ENCODE measurements at regions not wholly inside any gene's neighbourhood (a gene's known extent, or its start where the extent isn't known, plus 50 kb on each side); places are given as distances from the start of the nearest gene placed in this dataset.
"Not testable (repeated sequence)": the region's sequence is repeated elsewhere in the genome, so short reads cannot be mapped to it uniquely, and the experiment has no call there.

DNA sequence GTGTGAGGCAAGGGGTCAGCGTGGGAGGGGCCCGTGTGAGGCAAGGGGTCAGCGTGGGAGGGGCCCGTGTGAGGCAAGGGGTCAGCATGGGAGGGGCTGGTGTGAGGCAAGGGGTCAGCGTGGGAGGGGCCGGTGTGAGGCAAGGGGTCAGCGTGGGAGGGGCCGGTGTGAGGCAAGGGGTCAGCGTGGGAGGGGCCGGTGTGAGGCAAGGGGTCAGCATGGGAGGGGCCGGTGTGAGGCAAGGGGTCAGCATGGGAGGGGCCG, 119.2 kb downstream of the SEPTIN14 start:
- H3K27me3 Mint-ChIP-seq; ATAC-seq (replicated peaks; ENCODE audit: extremely low read depth, poor library complexity, severe bottlenecking); H3K4me3 Mint-ChIP-seq; H3K36me3 Mint-ChIP-seq (ENCODE audit: insufficient read depth); DNase-seq (ENCODE audit: low spot score in 2 of 2); H3K4me1 Mint-ChIP-seq; H3K9me3 Mint-ChIP-seq; H3K27ac Mint-ChIP-seq (ENCODE audit: low read depth): not testable (repeated sequence)

DNA sequence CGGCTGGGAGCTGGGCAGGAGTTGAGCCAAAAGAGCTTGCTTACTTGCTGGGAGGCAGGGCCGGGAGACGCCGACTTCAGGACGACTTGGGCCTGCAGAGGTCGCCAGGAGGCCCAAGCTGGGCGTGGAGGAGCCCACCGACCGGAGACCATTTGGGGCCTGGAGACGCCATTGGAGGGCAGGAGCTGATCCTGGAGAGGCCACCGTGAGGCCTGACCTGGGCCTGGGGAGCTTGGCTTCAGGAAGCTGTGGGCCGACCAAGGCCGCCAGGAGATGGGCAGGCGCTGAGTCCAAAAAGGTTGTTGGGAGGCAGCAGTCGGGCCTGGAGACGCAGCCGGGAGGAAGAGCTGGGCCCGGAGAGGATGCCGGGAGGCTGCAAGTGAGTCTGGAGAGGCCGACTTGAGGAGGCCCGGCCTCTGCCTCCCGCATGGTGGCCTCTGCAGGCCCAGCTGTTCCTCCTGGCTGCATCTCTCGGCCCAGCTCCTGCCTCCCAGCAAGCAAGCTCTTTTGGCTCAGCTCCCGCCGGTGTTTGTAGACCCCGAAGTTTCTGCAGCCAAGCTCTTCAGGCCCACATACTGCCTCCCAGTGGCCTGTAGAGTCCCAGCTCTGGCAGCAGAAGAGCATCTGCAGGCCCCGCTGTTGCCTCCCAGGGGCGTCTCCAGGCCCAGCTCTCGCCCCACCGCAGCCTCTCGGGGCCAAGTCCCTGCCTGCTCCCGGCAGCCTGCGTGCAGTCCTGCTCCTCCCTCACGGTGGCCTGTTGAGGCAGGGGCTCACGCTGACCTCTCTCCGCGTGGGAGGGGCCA, 119.7 kb downstream of the SEPTIN14 start:
- H3K4me1 Mint-ChIP-seq; H3K27ac Mint-ChIP-seq (ENCODE audit: low read depth); H3K27me3 Mint-ChIP-seq; ATAC-seq (replicated peaks; ENCODE audit: extremely low read depth, poor library complexity, severe bottlenecking); DNase-seq (ENCODE audit: low spot score in 2 of 2); H3K9me3 Mint-ChIP-seq; H3K36me3 Mint-ChIP-seq (ENCODE audit: insufficient read depth); H3K4me3 Mint-ChIP-seq: not testable (repeated sequence)

DNA sequence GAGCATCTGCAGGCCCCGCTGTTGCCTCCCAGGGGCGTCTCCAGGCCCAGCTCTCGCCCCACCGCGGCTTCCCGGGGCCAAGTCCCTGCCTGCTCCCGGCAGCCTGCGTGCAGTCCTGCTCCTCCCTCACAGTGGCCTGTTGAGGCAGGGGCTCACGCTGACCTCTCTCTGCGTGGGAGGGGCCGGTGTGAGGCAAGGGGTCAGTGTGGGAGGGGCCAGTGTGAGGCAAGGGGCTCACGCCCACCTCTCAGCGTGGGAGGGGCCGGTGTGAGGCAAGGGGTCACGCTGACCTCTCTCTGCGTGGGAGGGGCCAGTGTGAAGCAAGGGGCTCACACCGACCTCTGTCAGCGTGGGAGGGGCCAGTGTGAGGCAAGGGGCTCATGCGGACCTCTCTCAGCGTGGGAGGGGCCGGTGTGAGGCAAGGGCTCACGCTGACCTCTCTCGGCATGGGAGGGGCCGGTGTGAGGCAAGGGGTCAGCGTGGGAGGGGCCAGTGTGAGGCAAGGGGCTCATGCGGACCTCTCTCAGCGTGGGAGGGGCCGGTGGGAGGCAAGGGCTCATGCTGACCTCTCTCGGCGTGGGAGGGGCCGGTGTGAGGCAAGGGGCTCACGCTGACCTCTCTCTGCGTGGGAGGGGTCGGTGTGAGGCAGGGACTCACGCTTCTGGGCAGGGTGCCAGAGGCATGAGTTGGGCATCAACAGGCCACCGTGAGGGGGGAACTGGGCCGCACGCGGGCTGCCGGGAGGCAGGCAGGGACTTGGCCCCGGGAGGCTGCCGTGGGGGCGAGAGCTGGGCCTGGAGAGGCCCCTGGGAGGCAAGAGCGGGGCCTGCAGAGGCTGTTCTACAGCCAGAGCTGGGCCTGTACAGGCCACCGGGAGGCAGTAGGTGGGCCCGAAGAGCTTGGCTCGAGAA, 120.6 kb downstream of the SEPTIN14 start:
- not testable (repeated sequence) for H3K9me3 Mint-ChIP-seq; H3K4me1 Mint-ChIP-seq; H3K36me3 Mint-ChIP-seq (ENCODE audit: insufficient read depth); ATAC-seq (replicated peaks; ENCODE audit: extremely low read depth, poor library complexity, severe bottlenecking); DNase-seq (ENCODE audit: low spot score in 2 of 2); H3K4me3 Mint-ChIP-seq; H3K27me3 Mint-ChIP-seq; H3K27ac Mint-ChIP-seq (ENCODE audit: low read depth)

DNA sequence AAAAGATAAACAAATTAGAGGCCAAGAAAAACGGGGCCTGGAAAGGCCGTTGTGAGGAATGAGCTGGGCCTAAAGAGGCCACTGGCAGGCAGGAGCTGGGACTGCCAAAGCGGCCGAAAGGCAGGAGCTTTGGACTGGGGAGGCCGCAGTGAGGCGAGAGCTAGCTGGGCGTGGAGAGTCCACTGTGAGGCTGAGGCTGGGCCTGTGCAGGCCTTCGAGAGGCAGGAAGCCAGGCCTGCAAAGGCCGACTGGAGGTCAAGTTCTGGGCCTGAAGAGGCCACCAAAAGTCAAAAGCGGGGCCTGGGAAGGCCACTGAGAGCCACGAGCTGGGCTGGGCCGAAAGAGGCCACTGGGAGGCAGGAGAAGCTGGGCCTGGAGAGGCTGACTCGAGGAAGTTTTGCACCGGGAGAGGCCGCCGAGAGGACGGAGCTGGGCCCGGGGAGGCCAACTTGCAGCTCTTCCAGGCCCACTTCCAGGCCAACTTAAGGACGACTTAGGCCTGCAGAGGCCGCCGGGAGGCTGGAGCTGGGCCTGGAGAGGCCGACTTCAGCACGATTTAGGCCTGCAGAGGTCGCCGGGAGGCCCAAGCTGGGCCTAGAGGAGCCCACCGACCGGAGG, 121.8 kb downstream of the SEPTIN14 start:
- H3K9me3 Mint-ChIP-seq; DNase-seq (ENCODE audit: low spot score in 2 of 2); ATAC-seq (replicated peaks; ENCODE audit: extremely low read depth, poor library complexity, severe bottlenecking); H3K4me1 Mint-ChIP-seq; H3K36me3 Mint-ChIP-seq (ENCODE audit: insufficient read depth); H3K27me3 Mint-ChIP-seq; H3K4me3 Mint-ChIP-seq; H3K27ac Mint-ChIP-seq (ENCODE audit: low read depth): not testable (repeated sequence)

DNA sequence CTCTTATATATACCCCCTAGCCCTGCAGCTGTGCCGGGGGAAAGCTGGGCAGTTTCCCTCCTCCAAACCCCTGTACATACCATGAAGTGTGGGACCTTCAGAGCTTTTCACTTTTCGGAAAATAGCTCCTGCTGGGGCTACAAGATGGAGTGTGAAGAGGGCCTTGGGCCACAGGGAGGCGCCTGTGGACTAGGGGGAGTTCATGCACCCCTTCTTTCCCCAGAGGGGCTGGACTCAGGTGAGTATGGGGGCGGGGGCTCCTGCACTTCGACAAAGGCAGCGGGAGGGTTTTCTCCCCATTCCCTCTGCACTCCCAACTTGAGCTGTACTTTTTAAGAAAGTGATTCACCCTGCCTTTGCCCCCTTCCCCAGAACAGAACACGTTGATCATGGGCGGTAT, 122.5 kb downstream of the SEPTIN14 start:
- H3K4me3 Mint-ChIP-seq; H3K9me3 Mint-ChIP-seq; DNase-seq (ENCODE audit: low spot score in 2 of 2); H3K4me1 Mint-ChIP-seq; ATAC-seq (replicated peaks; ENCODE audit: extremely low read depth, poor library complexity, severe bottlenecking); H3K36me3 Mint-ChIP-seq (ENCODE audit: insufficient read depth); H3K27me3 Mint-ChIP-seq; H3K27ac Mint-ChIP-seq (ENCODE audit: low read depth): not testable (repeated sequence)

DNA sequence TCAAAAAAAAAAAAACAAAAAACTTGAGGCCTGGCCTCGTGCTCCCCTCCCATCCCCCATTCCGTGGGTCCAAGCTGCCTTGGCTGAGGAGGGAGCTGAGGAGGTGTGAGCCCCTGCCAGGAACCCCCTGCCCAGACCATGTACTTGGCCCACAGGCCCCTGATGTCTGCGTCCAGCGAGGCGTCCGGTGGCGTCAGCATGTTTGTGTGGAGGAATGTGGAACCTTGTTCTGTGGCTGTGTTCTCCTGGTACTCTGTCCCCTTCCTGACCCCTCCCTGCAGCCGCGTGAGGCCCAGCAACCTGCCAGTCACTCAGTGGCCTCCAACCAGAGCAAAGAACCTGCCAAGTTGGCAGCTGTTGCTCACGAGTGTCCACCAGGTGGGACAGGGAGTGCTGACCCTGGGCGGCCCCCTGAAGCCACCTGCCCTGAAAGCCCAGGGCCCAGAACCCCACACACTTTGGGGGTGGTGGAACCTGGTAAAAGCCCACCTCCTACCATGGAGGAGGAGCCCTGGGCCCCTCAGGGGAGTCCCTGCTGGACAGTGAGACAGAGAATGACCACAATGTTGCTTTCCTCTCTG, 125.8 kb downstream of the SEPTIN14 start:
- H3K9me3 Mint-ChIP-seq; ATAC-seq (replicated peaks; ENCODE audit: extremely low read depth, poor library complexity, severe bottlenecking); H3K4me1 Mint-ChIP-seq; H3K27me3 Mint-ChIP-seq; H3K36me3 Mint-ChIP-seq (ENCODE audit: insufficient read depth); DNase-seq (ENCODE audit: low spot score in 2 of 2); H3K4me3 Mint-ChIP-seq; H3K27ac Mint-ChIP-seq (ENCODE audit: low read depth): not testable (repeated sequence)

DNA sequence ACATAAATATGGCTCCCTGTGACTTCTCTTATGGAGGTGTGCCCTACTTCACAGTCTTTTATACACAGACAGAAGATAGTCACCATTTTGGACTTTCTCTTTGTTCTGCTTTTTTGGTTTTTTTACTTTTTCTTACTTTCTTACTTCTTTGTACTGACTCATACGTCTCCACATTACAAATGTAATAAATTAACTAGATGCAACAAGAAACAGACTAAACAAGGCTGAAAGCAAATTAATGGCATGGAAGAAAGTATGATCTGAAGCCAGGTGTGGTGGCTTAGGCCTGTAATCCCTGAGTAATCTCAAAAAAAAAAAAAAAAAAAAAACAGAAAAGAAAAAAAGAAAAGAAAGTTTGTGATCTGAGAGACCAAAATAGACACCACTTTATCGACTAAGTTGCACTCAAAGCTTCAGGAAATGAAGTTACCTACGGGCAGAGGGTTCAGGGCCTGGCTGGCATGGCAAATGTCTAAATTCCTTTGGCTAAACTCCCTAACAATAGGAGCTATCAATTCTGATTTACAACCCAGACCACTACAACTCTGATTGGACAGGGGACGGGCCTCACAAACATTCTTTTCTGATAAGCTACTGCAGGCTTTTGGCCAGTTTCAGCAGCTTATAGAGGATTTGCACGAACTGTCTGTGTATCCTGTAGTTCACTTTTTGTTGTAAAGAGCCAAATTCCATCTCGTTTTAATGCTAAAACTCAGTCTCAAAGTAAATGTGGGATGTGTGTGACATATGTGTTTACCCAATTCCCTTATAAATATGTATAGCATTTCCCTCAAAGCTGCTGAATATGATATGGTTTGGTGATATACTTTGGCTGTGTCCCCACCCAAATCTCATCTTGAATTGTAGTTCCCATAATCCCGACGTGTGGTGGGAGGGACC, 129.1 kb downstream of the SEPTIN14 start:
- DNase-seq (ENCODE audit: low spot score in 2 of 2), result no peak
- H3K36me3 Mint-ChIP-seq (ENCODE audit: insufficient read depth), result no peaks in the 10 kb centered on the region
- H3K4me3 Mint-ChIP-seq, result no peak overlapping the region

DNA sequence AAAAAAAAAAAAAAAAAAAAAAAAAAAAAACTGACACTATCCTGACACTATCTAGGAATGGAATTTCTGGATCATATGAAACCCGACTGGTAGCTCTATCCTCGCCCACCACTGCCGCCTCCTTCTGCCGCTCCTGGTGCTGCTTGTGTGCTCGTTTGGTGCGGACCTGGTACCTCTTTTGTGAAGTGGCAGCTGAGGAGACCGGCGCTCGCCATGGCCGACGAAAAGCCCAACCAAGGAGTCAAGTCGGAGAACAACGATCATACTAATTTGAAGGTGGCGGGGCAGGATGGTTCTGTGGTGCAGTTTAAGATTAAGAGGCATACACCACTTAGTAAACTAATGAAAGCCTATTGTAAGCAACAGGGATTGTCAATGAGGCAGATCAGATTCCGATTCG, 130.6 kb downstream of the SEPTIN14 start:
- DNase-seq (ENCODE audit: low spot score in 2 of 2), result no peak
- no peaks in the 10 kb centered on the region for H3K27me3 Mint-ChIP-seq
- no peaks in the 10 kb centered on the region for H3K4me1 Mint-ChIP-seq
- no peaks in the 10 kb centered on the region for H3K9me3 Mint-ChIP-seq
- ATAC-seq (replicated peaks; ENCODE audit: extremely low read depth, poor library complexity, severe bottlenecking), result no peak
- H3K4me3 Mint-ChIP-seq, result no peak overlapping the region
- H3K36me3 Mint-ChIP-seq (ENCODE audit: insufficient read depth), result no peaks in the 10 kb centered on the region
- no peak overlapping the region for H3K27ac Mint-ChIP-seq (ENCODE audit: low read depth)

More for the DNA sequence above, 129.1 kb downstream of the SEPTIN14 start:
- H3K4me1 Mint-ChIP-seq, result no peaks in the 10 kb centered on the region
- H3K27ac Mint-ChIP-seq (ENCODE audit: low read depth), result no peak overlapping the region
- H3K27me3 Mint-ChIP-seq, result no peaks in the 10 kb centered on the region
- no peak for ATAC-seq (replicated peaks; ENCODE audit: extremely low read depth, poor library complexity, severe bottlenecking)
- no peaks in the 10 kb centered on the region for H3K9me3 Mint-ChIP-seq

DNA sequence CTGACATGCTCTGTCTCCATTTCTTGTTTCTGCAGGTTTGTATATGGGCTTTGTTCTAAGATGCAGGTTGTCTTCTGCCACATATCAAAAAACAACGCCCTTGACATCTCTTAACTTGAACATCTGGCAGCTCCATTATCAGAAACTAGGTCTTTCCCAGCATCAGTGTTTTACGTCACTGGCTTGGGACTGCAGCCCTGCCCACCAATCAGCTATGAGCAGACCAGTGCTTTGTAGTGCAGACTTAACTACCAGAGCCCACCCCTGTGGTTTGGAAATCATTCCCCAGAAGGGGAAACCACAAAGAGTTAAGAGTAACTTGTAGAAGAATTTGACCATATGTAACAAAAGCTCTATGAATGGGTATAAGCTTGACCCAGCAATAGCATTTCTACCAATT, 132.4 kb downstream of the SEPTIN14 start:
- H3K27me3 Mint-ChIP-seq, result no peaks in the 10 kb centered on the region
- no peaks in the 10 kb centered on the region for H3K36me3 Mint-ChIP-seq (ENCODE audit: insufficient read depth)
- H3K9me3 Mint-ChIP-seq, result no peaks in the 10 kb centered on the region
- DNase-seq (ENCODE audit: low spot score in 2 of 2) (no peak), ATAC-seq (replicated peaks; ENCODE audit: extremely low read depth, poor library complexity, severe bottlenecking) (no peak)
- no peaks in the 10 kb centered on the region for H3K4me1 Mint-ChIP-seq
- no peak overlapping the region for H3K27ac Mint-ChIP-seq (ENCODE audit: low read depth)
- no peak overlapping the region for H3K4me3 Mint-ChIP-seq

DNA sequence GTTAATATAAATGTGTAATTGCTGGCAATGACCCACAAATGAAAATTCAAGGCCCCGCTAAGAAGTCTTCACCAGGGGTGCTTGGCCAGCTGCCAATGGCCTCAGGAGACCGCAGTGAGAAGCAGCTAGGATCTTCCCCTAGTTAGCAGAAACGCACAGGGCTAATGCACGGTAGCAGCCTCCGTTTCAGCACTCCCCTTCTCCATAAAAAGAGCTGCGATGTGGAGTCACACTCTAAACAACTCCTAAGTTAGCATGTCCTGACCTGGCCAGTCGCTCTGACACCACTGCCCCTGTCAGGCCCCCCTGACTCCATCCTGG, 139.0 kb downstream of the SEPTIN14 start:
- DNase-seq (ENCODE audit: low spot score in 2 of 2) (no peak), ATAC-seq (replicated peaks; ENCODE audit: extremely low read depth, poor library complexity, severe bottlenecking) (no peak)
- no peak overlapping the region for H3K27ac Mint-ChIP-seq (ENCODE audit: low read depth)
- H3K4me1 Mint-ChIP-seq, result no peaks in the 10 kb centered on the region
- H3K27me3 Mint-ChIP-seq, result no peaks in the 10 kb centered on the region
- H3K4me3 Mint-ChIP-seq, result no peak overlapping the region
- H3K36me3 Mint-ChIP-seq (ENCODE audit: insufficient read depth), result no peaks in the 10 kb centered on the region
- H3K9me3 Mint-ChIP-seq, result no peaks in the 10 kb centered on the region

DNA sequence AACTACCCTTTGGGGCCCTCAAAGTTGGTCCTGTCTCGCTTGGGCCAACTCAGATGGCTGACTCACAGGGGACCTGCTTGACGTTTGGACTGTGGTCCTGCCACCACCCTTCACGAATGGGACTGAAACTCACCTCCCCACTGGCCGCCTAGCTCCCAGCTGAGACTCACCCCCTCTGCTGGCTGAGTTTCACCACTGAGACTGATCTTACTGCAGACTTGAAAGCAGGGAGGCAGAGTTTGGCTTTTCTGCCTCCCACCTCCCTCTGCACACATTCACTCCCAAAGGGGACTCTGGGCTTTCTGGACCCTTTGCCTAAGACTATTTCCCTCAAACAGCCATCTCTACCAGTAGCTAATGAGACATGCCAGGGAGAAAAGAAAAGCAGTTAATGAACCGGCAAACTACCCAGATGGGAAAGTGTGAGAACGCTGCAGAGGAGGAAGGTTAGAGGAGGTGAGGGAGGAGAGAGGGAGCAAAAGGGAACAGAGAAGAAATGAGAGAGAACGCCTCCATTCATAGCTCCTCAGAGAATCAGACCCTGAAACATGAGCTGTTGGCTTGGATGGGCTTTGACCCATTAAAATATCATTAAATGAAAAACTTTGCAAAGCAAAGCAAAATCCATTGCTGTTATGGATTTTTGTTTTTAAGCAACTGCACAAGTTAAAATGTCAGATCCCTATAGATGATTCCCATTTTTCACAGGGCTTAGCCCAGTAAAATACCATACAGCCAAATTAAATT, 139.5 kb downstream of the SEPTIN14 start:
- not testable (repeated sequence) for H3K4me1 Mint-ChIP-seq; H3K4me3 Mint-ChIP-seq; H3K9me3 Mint-ChIP-seq; H3K27ac Mint-ChIP-seq (ENCODE audit: low read depth); H3K36me3 Mint-ChIP-seq (ENCODE audit: insufficient read depth); H3K27me3 Mint-ChIP-seq; DNase-seq (ENCODE audit: low spot score in 2 of 2)
- ATAC-seq (replicated peaks; ENCODE audit: extremely low read depth, poor library complexity, severe bottlenecking), result peak; percentile 62
